Body of pancreas (tissue), 4 donors: ENCODE measurements at regions not wholly inside any gene's neighbourhood (a gene's known extent, or its start where the extent isn't known, plus 50 kb on each side); places are given as distances from the start of the nearest gene placed in this dataset.

Experiments
- CTCF ChIP-seq, 7 experiments: fragments of 450-650 bp in 4 of 7; fragments of 200-600 bp in 3 of 7; sonication (generic) in 3 of 7; IDR thresholded peaks; one replicate each; pipeline ENCODE4 v1.5.1; 2016 to 2019; ENCODE audit warnings: antibody characterized with exemption in 7 of 7
- POLR2A ChIP-seq, 3 donors: fragments of 450-650 bp; IDR thresholded peaks; one replicate each; pipeline ENCODE4 v1.6.1; 2016; ENCODE audit warnings: antibody characterized with exemption in 3 of 3, mild to moderate bottlenecking in 2 of 3

GRCh38 chr9:84514421-84514820, 155.1 kb upstream of the NTRK2 start:
- TF ChIP-seq CTCF (IDR thresholded peaks at IDR 0.05) (no peak), POLR2A (IDR thresholded peaks at IDR 0.05) (no peak)
